ENCODE measurements at regions not wholly inside any gene's neighbourhood (a gene's known extent, or its start where the extent isn't known, plus 50 kb on each side); places are given as distances from the start of the nearest gene placed in this dataset.

DNA sequence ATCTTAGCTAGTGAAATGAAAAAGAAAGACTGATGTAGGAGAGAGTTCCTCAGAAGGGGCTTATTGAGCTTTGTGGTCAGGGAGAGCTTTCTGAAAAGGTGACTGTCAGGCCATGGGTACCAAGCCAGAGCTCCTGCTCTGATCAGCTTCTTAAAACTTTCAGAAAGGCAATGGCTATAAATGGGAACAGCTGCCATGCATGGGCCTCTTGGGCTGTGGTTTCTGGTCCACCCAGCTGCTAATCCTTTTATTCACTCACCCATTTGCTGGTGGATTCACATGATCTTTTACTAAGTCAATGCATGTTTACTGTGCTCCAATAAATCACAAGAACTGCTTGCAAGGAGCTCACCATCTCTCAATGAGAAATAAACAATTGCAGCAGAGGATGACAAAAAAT is 60.1 kb upstream of the ZPBP start (continued):
- no peak for TF ChIP-seq HDAC6 (IDR thresholded peaks at IDR 0.05; ENCODE audit: unreplicated experiment)
- TF ChIP-seq, protein P1, sequence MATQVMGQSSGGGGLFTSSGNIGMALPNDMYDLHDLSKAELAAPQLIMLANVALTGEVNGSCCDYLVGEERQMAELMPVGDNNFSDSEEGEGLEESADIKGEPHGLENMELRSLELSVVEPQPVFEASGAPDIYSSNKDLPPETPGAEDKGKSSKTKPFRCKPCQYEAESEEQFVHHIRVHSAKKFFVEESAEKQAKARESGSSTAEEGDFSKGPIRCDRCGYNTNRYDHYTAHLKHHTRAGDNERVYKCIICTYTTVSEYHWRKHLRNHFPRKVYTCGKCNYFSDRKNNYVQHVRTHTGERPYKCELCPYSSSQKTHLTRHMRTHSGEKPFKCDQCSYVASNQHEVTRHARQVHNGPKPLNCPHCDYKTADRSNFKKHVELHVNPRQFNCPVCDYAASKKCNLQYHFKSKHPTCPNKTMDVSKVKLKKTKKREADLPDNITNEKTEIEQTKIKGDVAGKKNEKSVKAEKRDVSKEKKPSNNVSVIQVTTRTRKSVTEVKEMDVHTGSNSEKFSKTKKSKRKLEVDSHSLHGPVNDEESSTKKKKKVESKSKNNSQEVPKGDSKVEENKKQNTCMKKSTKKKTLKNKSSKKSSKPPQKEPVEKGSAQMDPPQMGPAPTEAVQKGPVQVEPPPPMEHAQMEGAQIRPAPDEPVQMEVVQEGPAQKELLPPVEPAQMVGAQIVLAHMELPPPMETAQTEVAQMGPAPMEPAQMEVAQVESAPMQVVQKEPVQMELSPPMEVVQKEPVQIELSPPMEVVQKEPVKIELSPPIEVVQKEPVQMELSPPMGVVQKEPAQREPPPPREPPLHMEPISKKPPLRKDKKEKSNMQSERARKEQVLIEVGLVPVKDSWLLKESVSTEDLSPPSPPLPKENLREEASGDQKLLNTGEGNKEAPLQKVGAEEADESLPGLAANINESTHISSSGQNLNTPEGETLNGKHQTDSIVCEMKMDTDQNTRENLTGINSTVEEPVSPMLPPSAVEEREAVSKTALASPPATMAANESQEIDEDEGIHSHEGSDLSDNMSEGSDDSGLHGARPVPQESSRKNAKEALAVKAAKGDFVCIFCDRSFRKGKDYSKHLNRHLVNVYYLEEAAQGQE (IDR thresholded peaks at IDR 0.05; ENCODE audit: low read depth, low read length): no peak
- TF ChIP-seq, protein P2, sequence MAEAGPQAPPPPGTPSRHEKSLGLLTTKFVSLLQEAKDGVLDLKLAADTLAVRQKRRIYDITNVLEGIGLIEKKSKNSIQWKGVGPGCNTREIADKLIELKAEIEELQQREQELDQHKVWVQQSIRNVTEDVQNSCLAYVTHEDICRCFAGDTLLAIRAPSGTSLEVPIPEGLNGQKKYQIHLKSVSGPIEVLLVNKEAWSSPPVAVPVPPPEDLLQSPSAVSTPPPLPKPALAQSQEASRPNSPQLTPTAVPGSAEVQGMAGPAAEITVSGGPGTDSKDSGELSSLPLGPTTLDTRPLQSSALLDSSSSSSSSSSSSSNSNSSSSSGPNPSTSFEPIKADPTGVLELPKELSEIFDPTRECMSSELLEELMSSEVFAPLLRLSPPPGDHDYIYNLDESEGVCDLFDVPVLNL (IDR thresholded peaks at IDR 0.05; ENCODE audit: low read depth, low read length): no peak
- 0 out of 2 replicates have a peak, but pooled peaks have one; percentile 34 for TF ChIP-seq TCF12 (IDR thresholded peaks at IDR 0.05; ENCODE audit: low read depth, low read length)
- TF ChIP-seq NKRF (conservative IDR thresholded peaks at IDR 0.05): no peak
- no peak for TF ChIP-seq SPI1 (IDR thresholded peaks at IDR 0.05; ENCODE audit: borderline replicate concordance, insufficient read depth, low read depth, low read length)
- no peak for TF ChIP-seq EZH2 (IDR thresholded peaks at IDR 0.05; ENCODE audit: borderline replicate concordance, control insufficient read depth, low read depth, low read length)
- no peak for TF ChIP-seq NFYB (IDR thresholded peaks at IDR 0.05; ENCODE audit: insufficient read depth, low read depth, low read length)
- peak; percentile 79 for TF ChIP-seq RUNX3 (IDR thresholded peaks at IDR 0.05; ENCODE audit: low read length)
- TF ChIP-seq, protein P3, sequence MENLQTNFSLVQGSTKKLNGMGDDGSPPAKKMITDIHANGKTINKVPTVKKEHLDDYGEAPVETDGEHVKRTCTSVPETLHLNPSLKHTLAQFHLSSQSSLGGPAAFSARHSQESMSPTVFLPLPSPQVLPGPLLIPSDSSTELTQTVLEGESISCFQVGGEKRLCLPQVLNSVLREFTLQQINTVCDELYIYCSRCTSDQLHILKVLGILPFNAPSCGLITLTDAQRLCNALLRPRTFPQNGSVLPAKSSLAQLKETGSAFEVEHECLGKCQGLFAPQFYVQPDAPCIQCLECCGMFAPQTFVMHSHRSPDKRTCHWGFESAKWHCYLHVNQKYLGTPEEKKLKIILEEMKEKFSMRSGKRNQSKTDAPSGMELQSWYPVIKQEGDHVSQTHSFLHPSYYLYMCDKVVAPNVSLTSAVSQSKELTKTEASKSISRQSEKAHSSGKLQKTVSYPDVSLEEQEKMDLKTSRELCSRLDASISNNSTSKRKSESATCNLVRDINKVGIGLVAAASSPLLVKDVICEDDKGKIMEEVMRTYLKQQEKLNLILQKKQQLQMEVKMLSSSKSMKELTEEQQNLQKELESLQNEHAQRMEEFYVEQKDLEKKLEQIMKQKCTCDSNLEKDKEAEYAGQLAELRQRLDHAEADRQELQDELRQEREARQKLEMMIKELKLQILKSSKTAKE (IDR thresholded peaks at IDR 0.05; ENCODE audit: low read depth, poor library complexity, severe bottlenecking): no peak
- no peak for TF ChIP-seq SMAD5 (IDR thresholded peaks at IDR 0.05; ENCODE audit: low read depth)
- TF ChIP-seq, protein P4, sequence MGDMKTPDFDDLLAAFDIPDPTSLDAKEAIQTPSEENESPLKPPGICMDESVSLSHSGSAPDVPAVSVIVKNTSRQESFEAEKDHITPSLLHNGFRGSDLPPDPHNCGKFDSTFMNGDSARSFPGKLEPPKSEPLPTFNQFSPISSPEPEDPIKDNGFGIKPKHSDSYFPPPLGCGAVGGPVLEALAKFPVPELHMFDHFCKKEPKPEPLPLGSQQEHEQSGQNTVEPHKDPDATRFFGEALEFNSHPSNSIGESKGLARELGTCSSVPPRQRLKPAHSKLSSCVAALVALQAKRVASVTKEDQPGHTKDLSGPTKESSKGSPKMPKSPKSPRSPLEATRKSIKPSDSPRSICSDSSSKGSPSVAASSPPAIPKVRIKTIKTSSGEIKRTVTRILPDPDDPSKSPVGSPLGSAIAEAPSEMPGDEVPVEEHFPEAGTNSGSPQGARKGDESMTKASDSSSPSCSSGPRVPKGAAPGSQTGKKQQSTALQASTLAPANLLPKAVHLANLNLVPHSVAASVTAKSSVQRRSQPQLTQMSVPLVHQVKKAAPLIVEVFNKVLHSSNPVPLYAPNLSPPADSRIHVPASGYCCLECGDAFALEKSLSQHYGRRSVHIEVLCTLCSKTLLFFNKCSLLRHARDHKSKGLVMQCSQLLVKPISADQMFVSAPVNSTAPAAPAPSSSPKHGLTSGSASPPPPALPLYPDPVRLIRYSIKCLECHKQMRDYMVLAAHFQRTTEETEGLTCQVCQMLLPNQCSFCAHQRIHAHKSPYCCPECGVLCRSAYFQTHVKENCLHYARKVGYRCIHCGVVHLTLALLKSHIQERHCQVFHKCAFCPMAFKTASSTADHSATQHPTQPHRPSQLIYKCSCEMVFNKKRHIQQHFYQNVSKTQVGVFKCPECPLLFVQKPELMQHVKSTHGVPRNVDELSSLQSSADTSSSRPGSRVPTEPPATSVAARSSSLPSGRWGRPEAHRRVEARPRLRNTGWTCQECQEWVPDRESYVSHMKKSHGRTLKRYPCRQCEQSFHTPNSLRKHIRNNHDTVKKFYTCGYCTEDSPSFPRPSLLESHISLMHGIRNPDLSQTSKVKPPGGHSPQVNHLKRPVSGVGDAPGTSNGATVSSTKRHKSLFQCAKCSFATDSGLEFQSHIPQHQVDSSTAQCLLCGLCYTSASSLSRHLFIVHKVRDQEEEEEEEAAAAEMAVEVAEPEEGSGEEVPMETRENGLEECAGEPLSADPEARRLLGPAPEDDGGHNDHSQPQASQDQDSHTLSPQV (IDR thresholded peaks at IDR 0.05): no peak
- TF ChIP-seq POU2F2 (IDR thresholded peaks at IDR 0.05; ENCODE audit: borderline replicate concordance, low read depth, low read length): no peak

Data from GM12878 (cell line).